Astrocyte of the cerebellum (primary cell): ENCODE measurements at regions not wholly inside any gene's neighbourhood (a gene's known extent, or its start where the extent isn't known, plus 50 kb on each side); places are given as distances from the start of the nearest gene placed in this dataset.

Experiments used
- DNase-seq: peaks from one replicate; pipeline ENCODE4 v3.0.0-alpha.2; 2011; ENCODE audit warnings: low read depth
- H3K4me3 ChIP-seq: 2 replicates; pipeline ENCODE4 v1.5.1; 2011; ENCODE audit warnings: mild to moderate bottlenecking, low read depth, low read length, moderate library complexity
- in situ Hi-C: cut with HindIII; loops from 2 replicates; pipeline ENCODE4 v1.10.0; 2017; ENCODE audit warnings: low sequenced_read_pairs
- TF ChIP-seq, protein P1 (sequence below): IDR thresholded peaks from 2 replicates; pipeline ENCODE4 v1.5.1; 2012; ENCODE audit warnings: low read length, low read depth, moderate library complexity, mild to moderate bottlenecking; ENCODE audit errors: missing control alignments

DNA sequence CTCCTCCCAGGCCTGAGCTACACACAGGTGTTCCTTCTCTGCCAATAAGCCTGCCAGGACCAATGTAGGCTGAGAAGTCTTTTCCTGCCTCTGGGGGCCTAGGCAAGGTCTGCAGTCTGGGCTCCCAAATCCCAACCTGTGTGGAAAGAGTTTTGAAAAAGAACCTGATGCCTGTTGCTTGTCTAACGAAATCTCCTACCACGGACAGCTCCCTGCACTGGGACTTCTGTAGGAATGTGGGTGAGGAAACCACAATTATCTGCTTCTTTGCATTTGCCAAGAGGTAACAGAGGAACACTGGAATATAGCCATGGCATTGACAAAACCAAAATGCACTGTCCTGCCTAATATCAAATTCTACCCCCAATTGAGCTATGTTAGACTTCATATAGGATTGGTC is 877.0 kb upstream of the TMEM132C start:
- peak; percentile 85 for DNase-seq
- TF ChIP-seq, protein P1, sequence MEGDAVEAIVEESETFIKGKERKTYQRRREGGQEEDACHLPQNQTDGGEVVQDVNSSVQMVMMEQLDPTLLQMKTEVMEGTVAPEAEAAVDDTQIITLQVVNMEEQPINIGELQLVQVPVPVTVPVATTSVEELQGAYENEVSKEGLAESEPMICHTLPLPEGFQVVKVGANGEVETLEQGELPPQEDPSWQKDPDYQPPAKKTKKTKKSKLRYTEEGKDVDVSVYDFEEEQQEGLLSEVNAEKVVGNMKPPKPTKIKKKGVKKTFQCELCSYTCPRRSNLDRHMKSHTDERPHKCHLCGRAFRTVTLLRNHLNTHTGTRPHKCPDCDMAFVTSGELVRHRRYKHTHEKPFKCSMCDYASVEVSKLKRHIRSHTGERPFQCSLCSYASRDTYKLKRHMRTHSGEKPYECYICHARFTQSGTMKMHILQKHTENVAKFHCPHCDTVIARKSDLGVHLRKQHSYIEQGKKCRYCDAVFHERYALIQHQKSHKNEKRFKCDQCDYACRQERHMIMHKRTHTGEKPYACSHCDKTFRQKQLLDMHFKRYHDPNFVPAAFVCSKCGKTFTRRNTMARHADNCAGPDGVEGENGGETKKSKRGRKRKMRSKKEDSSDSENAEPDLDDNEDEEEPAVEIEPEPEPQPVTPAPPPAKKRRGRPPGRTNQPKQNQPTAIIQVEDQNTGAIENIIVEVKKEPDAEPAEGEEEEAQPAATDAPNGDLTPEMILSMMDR, result no peak
- H3K4me3 ChIP-seq, result no peak overlapping the region
- in situ Hi-C loops, result no loop called here

DNA sequence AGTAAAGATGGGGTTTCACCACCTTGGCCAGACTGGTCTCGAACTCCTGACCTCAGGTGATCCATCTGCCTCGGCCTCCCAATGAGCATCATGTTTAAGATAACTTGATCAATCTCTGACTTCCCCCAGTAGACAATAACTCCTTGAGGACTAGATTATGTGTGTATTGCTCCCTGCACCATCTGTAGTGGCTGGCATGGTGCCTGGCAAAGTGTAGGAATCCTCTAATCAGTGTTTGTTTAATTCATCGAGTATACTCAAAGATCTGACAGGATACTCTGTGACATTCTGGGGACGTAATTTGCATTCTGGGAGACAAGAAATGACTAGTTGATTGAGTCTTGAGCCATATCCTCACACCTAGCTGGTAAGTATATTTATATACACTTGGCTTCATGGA is 873.5 kb upstream of the TMEM132C start:
- in situ Hi-C loops, result no loop called here
- TF ChIP-seq, protein P1, result no peak
- DNase-seq, result no peak
- no peak overlapping the region for H3K4me3 ChIP-seq

DNA sequence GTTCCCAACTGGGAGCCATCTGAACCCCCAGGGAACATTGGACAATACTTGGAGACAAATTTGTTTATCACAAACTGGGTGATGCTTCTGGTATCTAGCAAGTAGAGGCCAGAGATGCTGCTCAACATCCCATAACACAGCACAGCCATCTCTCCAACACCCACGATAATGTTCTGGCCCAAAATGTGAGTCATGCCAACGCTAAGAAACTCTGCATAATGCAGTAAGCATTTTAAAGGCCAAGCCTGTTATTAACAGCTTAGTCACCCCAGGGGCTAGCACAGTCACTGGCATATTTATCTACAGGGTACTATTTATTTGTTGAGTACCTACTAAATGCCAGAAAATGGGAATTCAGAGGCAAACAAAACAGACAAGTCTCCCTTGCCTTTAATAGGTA is 873.1 kb upstream of the TMEM132C start:
- in situ Hi-C loops, result no loop called here
- TF ChIP-seq, protein P1, result no peak
- no peak for DNase-seq
- H3K4me3 ChIP-seq, result no peak overlapping the region

DNA sequence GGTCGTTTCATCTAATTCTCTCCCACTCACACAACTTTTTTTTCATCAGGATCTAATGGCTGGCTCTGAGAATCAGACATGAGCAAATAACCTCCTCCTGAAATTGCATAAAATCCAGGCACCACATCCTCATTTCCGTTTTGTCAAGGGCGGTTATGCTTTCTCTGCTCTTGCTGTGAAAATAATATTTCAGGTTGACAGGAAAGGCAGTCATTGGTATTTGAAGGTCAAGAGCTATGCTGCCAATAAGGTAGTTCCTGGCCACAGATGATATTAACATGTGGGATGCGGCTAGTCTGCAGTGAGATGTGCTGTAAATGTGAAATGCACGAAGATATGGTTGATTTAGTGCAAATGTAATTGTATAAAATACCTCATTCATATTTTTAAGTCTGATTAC is 870.2 kb upstream of the TMEM132C start:
- H3K4me3 ChIP-seq, result no peak overlapping the region
- TF ChIP-seq, protein P1, result no peak
- DNase-seq, result no peak
- in situ Hi-C loops, result no loop called here

DNA sequence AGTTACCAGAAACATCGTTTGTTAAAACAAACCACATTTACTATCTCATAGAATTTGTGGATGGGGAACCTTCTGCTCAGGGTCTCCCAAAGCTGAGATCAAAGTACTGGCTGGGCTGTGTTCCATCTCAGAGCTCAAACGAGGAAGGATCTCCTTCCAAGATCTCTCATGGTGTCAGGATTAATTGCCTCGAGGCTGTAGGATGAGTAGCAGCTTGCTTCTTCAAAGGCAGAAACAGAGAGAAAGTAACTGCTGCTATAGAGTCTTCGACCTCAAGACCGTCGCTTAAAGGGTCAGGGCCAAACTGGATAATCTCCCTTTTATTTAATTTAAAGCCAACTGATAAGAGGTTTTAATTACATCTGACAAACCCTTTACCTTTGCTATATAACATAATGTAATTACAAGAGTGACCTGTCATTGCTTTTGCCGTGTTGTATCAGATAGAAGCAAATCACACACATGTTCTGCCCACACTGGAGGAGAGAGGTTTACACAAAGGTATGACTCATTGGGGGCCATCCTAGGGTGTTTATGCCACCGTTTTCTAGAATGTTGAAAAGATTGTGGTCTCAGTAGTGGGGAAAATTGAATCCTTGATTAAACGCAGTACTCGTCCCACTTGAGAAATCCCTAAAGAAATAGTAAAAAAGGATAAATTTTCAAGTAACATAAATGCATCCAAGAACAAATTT is 868.8 kb upstream of the TMEM132C start:
- H3K4me3 ChIP-seq, result no peak overlapping the region
- TF ChIP-seq, protein P1, result no peak
- DNase-seq, result no peak
- in situ Hi-C loops, result no loop called here

DNA sequence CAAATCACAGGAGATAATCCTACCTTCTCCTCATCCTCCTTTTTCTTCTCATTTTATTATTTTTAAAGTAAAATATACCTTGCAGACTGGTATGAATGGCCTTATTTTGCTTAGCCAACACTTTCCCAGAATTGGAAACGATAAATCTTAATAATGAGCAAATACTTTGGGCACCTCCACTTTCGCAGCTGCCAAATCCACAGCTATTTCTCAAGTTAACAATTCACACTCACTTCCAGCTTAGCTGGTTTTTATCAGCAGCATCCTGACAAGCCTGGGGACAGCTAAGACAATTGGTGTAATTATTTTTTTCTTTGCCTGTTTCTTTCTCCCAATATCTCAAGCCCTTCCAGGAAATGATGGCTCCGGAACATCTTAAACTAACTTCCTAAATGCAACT is 867.5 kb upstream of the TMEM132C start:
- H3K4me3 ChIP-seq, result no peak overlapping the region
- TF ChIP-seq, protein P1, result no peak
- DNase-seq, result no peak
- in situ Hi-C loops, result no loop called here
